ENCODE measurements at regions not wholly inside any gene's neighbourhood (a gene's known extent, or its start where the extent isn't known, plus 50 kb on each side); places are given as distances from the start of the nearest gene placed in this dataset.
A peak's percentile ranks its signal among the peaks of the same experiment; 100 is the strongest.

GRCh38 chr2:212897296-212897695 is 254.1 kb downstream of the IKZF2 start:
- intact Hi-C loops (cut with DNase I) = loop anchor here (10.0 kb wide), 1 partner anchor 212 kb away; no protein-coding TSS in a partner anchor
- no peak overlapping the region for H3K27ac ChIP-seq (replicated peaks in 1 of 4)
- 85% methylated on average over 1 of the region's 1 CpG for WGBS
- no peak for TF ChIP-seq EP300 (IDR thresholded peaks at IDR 0.05)
- no peak for TF ChIP-seq POLR2A (IDR thresholded peaks at IDR 0.05; ENCODE audit: low read depth)
- no peak for TF ChIP-seq POLR2AphosphoS5 (IDR thresholded peaks at IDR 0.05)
- TF ChIP-seq CTCF (IDR thresholded peaks at IDR 0.05) = no peak
- H3K36me3 ChIP-seq = no peaks in the 10 kb centered on the region
- H3K9me3 ChIP-seq = no peaks in the 10 kb centered on the region
- no peak overlapping the region for H3K4me3 ChIP-seq
- peaks cover 0 to 15% (median 10%) of the 10 kb centered on the region in 4 donors for H3K4me1 ChIP-seq
- H3K27me3 ChIP-seq = no peaks in the 10 kb centered on the region
- DNase-seq (ENCODE audit: extremely low spot score) = no peak

- Histone ChIP-seq H3K4me3 (no peak overlapping the region), H3K27me3 (no peaks in the 10 kb centered on the region), H3K9me3 (no peaks in the 10 kb centered on the region), H3K36me3 (no peaks in the 10 kb centered on the region), H3K4me1 (peaks cover 0 to 6% (median 0%) of the 10 kb centered on the region in 4 donors), H3K27ac (replicated peaks in 1 of 4) (no peak overlapping the region)
- 95% methylated on average over 1 of the region's 1 CpG for WGBS
- TF ChIP-seq POLR2A (IDR thresholded peaks at IDR 0.05; ENCODE audit: low read depth) (no peak), POLR2AphosphoS5 (IDR thresholded peaks at IDR 0.05) (no peak), EP300 (IDR thresholded peaks at IDR 0.05) (no peak), CTCF (IDR thresholded peaks at IDR 0.05) (no peak)
- intact Hi-C loops (cut with DNase I) = loop anchor here (5.0 to 10.0 kb wide), 2 partner anchors 209 to 258 kb away; partner anchors contain the start of gene IKZF2
- DNase-seq (ENCODE audit: extremely low spot score) = no peak
Observed at GRCh38 chr2:212894026-212894425, 257.4 kb downstream of the IKZF2 start.

- DNase-seq (ENCODE audit: extremely low spot score) = no peak
- no peak overlapping the region for H3K27ac ChIP-seq (replicated peaks in 1 of 4)
- no peak overlapping the region for H3K4me3 ChIP-seq
- TF ChIP-seq POLR2A (IDR thresholded peaks at IDR 0.05; ENCODE audit: low read depth) (no peak), EP300 (IDR thresholded peaks at IDR 0.05) (no peak), POLR2AphosphoS5 (IDR thresholded peaks at IDR 0.05) (no peak), CTCF (IDR thresholded peaks at IDR 0.05) (no peak)
- H3K4me1 ChIP-seq = peaks cover 0 to 6% (median 0%) of the 10 kb centered on the region in 4 donors
- H3K36me3 ChIP-seq = no peaks in the 10 kb centered on the region
- no peaks in the 10 kb centered on the region for H3K9me3 ChIP-seq
- intact Hi-C loops (cut with DNase I) = loop anchor here (2.0 to 10.0 kb wide), 3 partner anchors 116 to 259 kb away; partner anchors contain the start of gene IKZF2
- no peaks in the 10 kb centered on the region for H3K27me3 ChIP-seq
- WGBS = 75% methylated on average over 3 of the region's 3 CpGs
Observed at GRCh38 chr2:212893216-212893615, 258.2 kb downstream of the IKZF2 start.

GRCh38 chr2:212892193-212892592 is 259.2 kb downstream of the IKZF2 start:
- peaks cover 0 to 6% (median 0%) of the 10 kb centered on the region in 4 donors for H3K4me1 ChIP-seq
- H3K36me3 ChIP-seq = no peaks in the 10 kb centered on the region
- WGBS = 30% methylated on average over 3 of the region's 3 CpGs
- H3K27ac ChIP-seq (replicated peaks in 1 of 4) = no peak overlapping the region
- DNase-seq (ENCODE audit: extremely low spot score) = no peak
- intact Hi-C loops (cut with DNase I) = loop anchor here (2.0 to 10.0 kb wide), 3 partner anchors 115 to 260 kb away; partner anchors contain the start of gene IKZF2
- TF ChIP-seq CTCF (IDR thresholded peaks at IDR 0.05) (peak; percentile 33 to 48 (median 42)), EP300 (IDR thresholded peaks at IDR 0.05) (no peak)
- no peak overlapping the region for H3K4me3 ChIP-seq
- H3K9me3 ChIP-seq = no peaks in the 10 kb centered on the region
- no peaks in the 10 kb centered on the region for H3K27me3 ChIP-seq

- intact Hi-C loops (cut with DNase I) = loop anchor here (5.0 to 10.0 kb wide), 2 partner anchors 207 to 261 kb away; partner anchors contain the start of gene IKZF2
- DNase-seq (ENCODE audit: extremely low spot score) = no peak
- H3K27me3 ChIP-seq = no peaks in the 10 kb centered on the region
- 71% methylated on average over 2 of the region's 2 CpGs for WGBS
- H3K4me3 ChIP-seq = no peak overlapping the region
- H3K9me3 ChIP-seq = no peaks in the 10 kb centered on the region
- H3K27ac ChIP-seq (replicated peaks in 1 of 4) = no peak overlapping the region
- TF ChIP-seq EP300 (IDR thresholded peaks at IDR 0.05) = no peak
- TF ChIP-seq POLR2AphosphoS5 (IDR thresholded peaks at IDR 0.05) = no peak
- no peak for TF ChIP-seq CTCF (IDR thresholded peaks at IDR 0.05)
- no peak for TF ChIP-seq POLR2A (IDR thresholded peaks at IDR 0.05; ENCODE audit: low read depth)
- no peaks in the 10 kb centered on the region for H3K36me3 ChIP-seq
- peaks cover 0 to 6% (median 0%) of the 10 kb centered on the region in 4 donors for H3K4me1 ChIP-seq
Observed at GRCh38 chr2:212891580-212891979, 259.8 kb downstream of the IKZF2 start.
